Stimulated activated CD8-positive, alpha-beta memory T cell treated with anti-CD3 and anti-CD28 coated beads, Interleukin-12 subunit alpha, Interleukin-12 subunit beta, amount 100 ng/mL, for 1 hour (primary cell): ENCODE measurements at regions not wholly inside any gene's neighbourhood (a gene's known extent, or its start where the extent isn't known, plus 50 kb on each side); places are given as distances from the start of the nearest gene placed in this dataset.

Experiments
- DNase-seq: peaks from one replicate; pipeline ENCODE4 v3.0.0-alpha.2; 2020; ENCODE audit warnings: low read depth

- no peak for DNase-seq
Measured at GRCh38 chr5:135120951-135121350, 86.9 kb upstream of the PITX1 start.

- no peak for DNase-seq
Measured at GRCh38 chr5:135119481-135119880, 85.5 kb upstream of the PITX1 start.

GRCh38 chr5:135117590-135117989 lies 83.6 kb upstream of the PITX1 start:
- no peak for DNase-seq

- DNase-seq: no peak
Measured at GRCh38 chr5:135116160-135116561, 82.1 kb upstream of the PITX1 start.

GRCh38 chr5:135115591-135115990 lies 81.6 kb upstream of the PITX1 start:
- DNase-seq: no peak

- no peak for DNase-seq
Measured at GRCh38 chr5:135114759-135115158, 80.7 kb upstream of the PITX1 start.

- DNase-seq: no peak
Measured at GRCh38 chr5:135112008-135112725, 78.1 kb upstream of the PITX1 start.

- DNase-seq: no peak
Measured at GRCh38 chr5:135110785-135111596, 77.0 kb upstream of the PITX1 start.

GRCh38 chr5:135108992-135109391 lies 75.0 kb upstream of the PITX1 start:
- no peak for DNase-seq

GRCh38 chr5:135108569-135108968 lies 74.5 kb upstream of the PITX1 start:
- no peak for DNase-seq

GRCh38 chr5:135107986-135108385 lies 74.0 kb upstream of the PITX1 start:
- DNase-seq: no peak

- no peak for DNase-seq
Measured at GRCh38 chr5:135106610-135107471, 72.8 kb upstream of the PITX1 start.

GRCh38 chr5:135106136-135106535 lies 72.1 kb upstream of the PITX1 start:
- DNase-seq: no peak

- no peak for DNase-seq
Measured at GRCh38 chr5:135105105-135105484, 71.1 kb upstream of the PITX1 start.

GRCh38 chr5:135103575-135103853 lies 69.5 kb upstream of the PITX1 start:
- no peak for DNase-seq

GRCh38 chr5:135102716-135103574 lies 68.9 kb upstream of the PITX1 start:
- no peak for DNase-seq

GRCh38 chr5:135100431-135100830 lies 66.4 kb upstream of the PITX1 start:
- DNase-seq: no peak

- DNase-seq: no peak
Measured at GRCh38 chr5:135100011-135100410, 66.0 kb upstream of the PITX1 start.

GRCh38 chr5:135097390-135097789 lies 63.4 kb upstream of the PITX1 start:
- DNase-seq: no peak

GRCh38 chr5:135095871-135096270 lies 61.8 kb upstream of the PITX1 start:
- no peak for DNase-seq

GRCh38 chr5:135095052-135095715 lies 61.2 kb upstream of the PITX1 start:
- DNase-seq: no peak
